Panc1 (cell line): ENCODE measurements at regions not wholly inside any gene's neighbourhood (a gene's known extent, or its start where the extent isn't known, plus 50 kb on each side); places are given as distances from the start of the nearest gene placed in this dataset.

Experiments
- ATAC-seq: fragments of 200-7000 bp; cut with Tn5 transposase; 2 replicates; pipeline ENCODE4 v1.9.1; 2020; ENCODE audit warnings: mild to moderate bottlenecking, moderate library complexity
- BruUV-seq: library from RNA; stranded (reverse); fragments of 400-500 nt; replicated peaks from 2 replicates; lab custom pipeline; 2021; lab: Mats Ljungman, UMichigan
- CTCF ChIA-PET: fragments of 300-600 bp; sonication (Branson Sonifier 250); formaldehyde crosslinking; loops from one replicate; lab custom pipeline; 2022; ENCODE audit warnings: antibody characterized with exemption; lab: Charles Lee
- POLR2A ChIA-PET: fragments of 300-600 bp; sonication (Branson Sonifier 250); formaldehyde crosslinking; loops from one replicate; lab custom pipeline; 2022; ENCODE audit warnings: antibody characterized with exemption; lab: Charles Lee
- DNase-seq: peaks from one replicate; pipeline ENCODE4 v3.0.0-alpha.2; 2010; ENCODE audit warnings: low read depth, low spot score
- H3K27ac ChIP-seq: 2 replicates; pipeline ENCODE4 v1.5.1; 2011; ENCODE audit warnings: mild to moderate bottlenecking, low read length, inconsistent platforms
- H3K27me3 ChIP-seq: fragments of 200-500 bp; sonication (Bioruptor generic); 2 replicates; pipeline ENCODE4 v1.6.0; 2014; ENCODE audit warnings: low read length, inconsistent platforms; ENCODE audit not compliant: control insufficient read depth, insufficient read depth
- H3K36me3 ChIP-seq: fragments of 200-500 bp; sonication (Bioruptor generic); 2 replicates; pipeline ENCODE4 v1.5.1; 2014; ENCODE audit warnings: inconsistent platforms, mild to moderate bottlenecking, low read length, moderate library complexity; ENCODE audit not compliant: control insufficient read depth, insufficient read depth
- H3K4me1 ChIP-seq: 2 replicates; pipeline ENCODE4 v1.5.1; 2011; ENCODE audit warnings: inconsistent platforms, mild to moderate bottlenecking, low read length, moderate library complexity; ENCODE audit not compliant: control insufficient read depth, insufficient read depth
- H3K4me3 ChIP-seq, 2 experiments: 2 replicates each; pipeline ENCODE4 v1.5.1; 2011 to 2012; ENCODE audit warnings: low read depth in 2 of 2, low read length in 2 of 2, mild to moderate bottlenecking in 2 of 2, inconsistent platforms in 1 of 2, moderate library complexity in 1 of 2
- H3K9me3 ChIP-seq: fragments of 200-500 bp; sonication (Bioruptor generic); 2 replicates; pipeline ENCODE4 v1.5.1; 2014; ENCODE audit warnings: low read depth, mild to moderate bottlenecking, inconsistent platforms, low read length, moderate library complexity; ENCODE audit not compliant: control insufficient read depth, insufficient read depth
- POLR2AphosphoS5 ChIP-seq: IDR thresholded peaks from 2 replicates; pipeline ENCODE4 v1.6.1; 2012; ENCODE audit warnings: mild to moderate bottlenecking, low read depth, low read length, moderate library complexity
- REST ChIP-seq, 2 experiments: IDR thresholded peaks; 2 replicates each; pipeline ENCODE4 v1.6.1; 2011 to 2012; ENCODE audit warnings: low read depth in 2 of 2, control low read depth in 1 of 2, low read length in 1 of 2, mild to moderate bottlenecking in 1 of 2, moderate library complexity in 1 of 2; ENCODE audit not compliant: insufficient read depth in 1 of 2
- SIN3A ChIP-seq: IDR thresholded peaks from 2 replicates; pipeline ENCODE4 v1.6.1; 2012; ENCODE audit warnings: low read depth, mild to moderate bottlenecking, low read length, moderate library complexity, borderline replicate concordance; ENCODE audit not compliant: insufficient read depth
- TCF7L2 ChIP-seq: IDR thresholded peaks from 2 replicates; pipeline ENCODE4 v1.6.1; 2011; ENCODE audit warnings: mild to moderate bottlenecking, low read depth, low read length, inconsistent platforms
- in situ Hi-C: cut with HindIII; loops from 2 replicates; pipeline ENCODE4 v1.10.0; 2016; ENCODE audit warnings: low sequenced_read_pairs, low pct_unique_long_range_greater_than_20kb
- intact Hi-C: fragments of 100-400 bp; cut with micrococcal nuclease; formaldehyde crosslinking; loops from one replicate; pipeline ENCODE4 v1.10.0; 2022; ENCODE audit not compliant: unreplicated experiment
- TF ChIP-seq, protein P1 (sequence below): fragments of 450-650 bp; IDR thresholded peaks from 2 replicates; pipeline ENCODE4 v1.5.1; 2017; ENCODE audit warnings: mild to moderate bottlenecking

DNA sequence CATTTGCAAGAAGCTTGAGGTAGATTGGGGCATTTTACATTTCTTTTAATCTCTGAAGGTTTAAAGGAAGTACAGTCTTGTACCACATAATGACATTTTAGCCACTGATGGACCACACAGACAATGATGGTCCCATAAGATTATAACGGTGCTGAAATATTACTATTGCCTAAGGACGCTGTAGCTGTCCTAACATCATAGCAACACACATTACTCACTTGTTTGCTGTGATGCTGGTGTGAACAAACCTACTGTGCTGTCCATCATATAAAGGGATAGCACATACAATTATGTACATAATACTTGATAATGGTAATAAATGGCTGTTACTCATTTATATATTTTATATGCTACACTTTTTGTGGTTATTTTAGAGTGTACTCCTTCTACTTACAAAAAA is 127.1 kb upstream of the CPNE8 start:
- BruUV-seq: no TSS peak
- CTCF ChIA-PET: no interaction called here
- in situ Hi-C loops: no loop called here
- Histone ChIP-seq H3K27ac (no peak overlapping the region), H3K9me3 (no peaks in the 10 kb centered on the region), H3K4me3 (no peak overlapping the region), H3K36me3 (no peaks in the 10 kb centered on the region), H3K4me1 (no peaks in the 10 kb centered on the region), H3K27me3 (no peaks in the 10 kb centered on the region)
- ATAC-seq: no peak
- intact Hi-C loops: no loop called here
- DNase-seq: no peak
- TF ChIP-seq REST (IDR thresholded peaks at IDR 0.05; ENCODE audit: insufficient read depth in 1 of 2, low read depth in 2 of 2, low read length in 1 of 2) (no peak), POLR2AphosphoS5 (no peak), TCF7L2 (no peak), SIN3A (no peak)
- TF ChIP-seq, protein P1, sequence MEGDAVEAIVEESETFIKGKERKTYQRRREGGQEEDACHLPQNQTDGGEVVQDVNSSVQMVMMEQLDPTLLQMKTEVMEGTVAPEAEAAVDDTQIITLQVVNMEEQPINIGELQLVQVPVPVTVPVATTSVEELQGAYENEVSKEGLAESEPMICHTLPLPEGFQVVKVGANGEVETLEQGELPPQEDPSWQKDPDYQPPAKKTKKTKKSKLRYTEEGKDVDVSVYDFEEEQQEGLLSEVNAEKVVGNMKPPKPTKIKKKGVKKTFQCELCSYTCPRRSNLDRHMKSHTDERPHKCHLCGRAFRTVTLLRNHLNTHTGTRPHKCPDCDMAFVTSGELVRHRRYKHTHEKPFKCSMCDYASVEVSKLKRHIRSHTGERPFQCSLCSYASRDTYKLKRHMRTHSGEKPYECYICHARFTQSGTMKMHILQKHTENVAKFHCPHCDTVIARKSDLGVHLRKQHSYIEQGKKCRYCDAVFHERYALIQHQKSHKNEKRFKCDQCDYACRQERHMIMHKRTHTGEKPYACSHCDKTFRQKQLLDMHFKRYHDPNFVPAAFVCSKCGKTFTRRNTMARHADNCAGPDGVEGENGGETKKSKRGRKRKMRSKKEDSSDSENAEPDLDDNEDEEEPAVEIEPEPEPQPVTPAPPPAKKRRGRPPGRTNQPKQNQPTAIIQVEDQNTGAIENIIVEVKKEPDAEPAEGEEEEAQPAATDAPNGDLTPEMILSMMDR: no peak
- POLR2A ChIA-PET: no interaction called here

DNA sequence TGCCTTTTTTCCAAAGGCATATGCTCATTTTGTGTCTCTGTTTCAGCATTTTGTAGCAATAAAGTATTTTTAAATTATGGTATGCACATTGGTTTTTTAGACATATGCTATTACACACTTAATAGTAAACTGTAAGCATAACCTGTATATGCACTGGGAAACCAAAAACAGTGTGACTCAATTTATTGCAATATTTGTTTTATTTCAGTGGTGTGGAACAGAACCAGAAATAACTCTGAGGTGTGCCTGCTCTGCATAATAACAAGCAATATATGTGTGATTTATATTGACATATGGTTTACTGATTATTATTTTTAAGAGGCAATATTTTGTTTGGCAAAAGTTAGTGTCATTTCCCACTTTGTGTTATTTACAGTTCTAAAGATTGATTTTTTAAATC is 126.6 kb upstream of the CPNE8 start:
- no peaks in the 10 kb centered on the region for H3K4me1 ChIP-seq
- TF ChIP-seq POLR2AphosphoS5 (no peak), SIN3A (no peak), REST (IDR thresholded peaks at IDR 0.05; ENCODE audit: insufficient read depth in 1 of 2, low read depth in 2 of 2, low read length in 1 of 2) (no peak), TCF7L2 (no peak)
- TF ChIP-seq, protein P1: no peak
- ChIA-PET POLR2A (no interaction called here), CTCF (no interaction called here)
- intact Hi-C loops: no loop called here
- H3K27me3 ChIP-seq: no peaks in the 10 kb centered on the region
- no peaks in the 10 kb centered on the region for H3K36me3 ChIP-seq
- BruUV-seq: no TSS peak
- DNase-seq (no peak), ATAC-seq (no peak)
- in situ Hi-C loops: no loop called here
- no peaks in the 10 kb centered on the region for H3K9me3 ChIP-seq
- no peak overlapping the region for H3K4me3 ChIP-seq
- no peak overlapping the region for H3K27ac ChIP-seq
